HG02870 (cell line): ENCODE measurements at regions not wholly inside any gene's neighbourhood (a gene's known extent, or its start where the extent isn't known, plus 50 kb on each side); places are given as distances from the start of the nearest gene placed in this dataset.
"Not testable (repeated sequence)": the region's sequence is repeated elsewhere in the genome, so short reads cannot be mapped to it uniquely, and the experiment has no call there.

Experiments used
- ATAC-seq: cut with Tn5 transposase; IDR thresholded peaks from one replicate; pipeline ENCODE4 v1.9.1; 2021; ENCODE audit warnings: mild to moderate bottlenecking, moderate library complexity; ENCODE audit not compliant: unreplicated experiment

DNA sequence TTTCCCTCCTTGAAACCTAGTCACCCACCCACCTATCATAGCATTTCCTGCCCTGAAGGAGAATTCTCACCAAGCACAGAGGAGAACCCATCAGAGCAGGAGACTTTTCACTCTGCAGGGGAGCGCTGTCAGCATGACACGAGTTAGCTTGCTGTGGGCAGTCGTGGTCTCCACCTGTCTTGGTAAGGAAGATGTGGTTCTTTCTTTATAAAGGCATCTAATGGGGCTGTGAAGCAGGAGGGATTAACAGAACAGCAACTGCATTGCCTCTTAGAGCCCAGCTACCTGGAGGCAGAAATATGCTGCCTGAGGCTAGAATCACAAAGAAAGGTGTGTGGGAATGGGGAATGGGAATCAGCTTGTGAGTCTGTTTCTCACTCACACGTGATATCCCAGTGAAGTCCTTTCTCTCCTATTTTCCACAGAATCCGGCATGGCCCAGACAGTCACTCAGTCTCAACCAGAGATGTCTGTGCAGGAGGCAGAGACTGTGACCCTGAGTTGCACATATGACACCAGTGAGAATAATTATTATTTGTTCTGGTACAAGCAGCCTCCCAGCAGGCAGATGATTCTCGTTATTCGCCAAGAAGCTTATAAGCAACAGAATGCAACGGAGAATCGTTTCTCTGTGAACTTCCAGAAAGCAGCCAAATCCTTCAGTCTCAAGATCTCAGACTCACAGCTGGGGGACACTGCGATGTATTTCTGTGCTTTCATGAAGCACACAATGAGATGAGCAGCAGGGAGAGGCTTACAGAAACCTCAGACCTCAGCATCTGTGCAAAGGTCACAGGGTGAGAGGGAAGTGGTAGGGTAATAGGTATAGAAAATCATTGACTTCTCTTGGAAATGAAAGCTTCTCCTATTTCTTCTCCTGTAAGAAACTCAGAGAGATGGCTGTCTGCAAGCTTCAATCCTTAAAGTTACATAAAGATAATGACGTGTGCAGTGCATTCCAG lies 316.9 kb downstream of the DAD1 start:
- no peak for ATAC-seq

DNA sequence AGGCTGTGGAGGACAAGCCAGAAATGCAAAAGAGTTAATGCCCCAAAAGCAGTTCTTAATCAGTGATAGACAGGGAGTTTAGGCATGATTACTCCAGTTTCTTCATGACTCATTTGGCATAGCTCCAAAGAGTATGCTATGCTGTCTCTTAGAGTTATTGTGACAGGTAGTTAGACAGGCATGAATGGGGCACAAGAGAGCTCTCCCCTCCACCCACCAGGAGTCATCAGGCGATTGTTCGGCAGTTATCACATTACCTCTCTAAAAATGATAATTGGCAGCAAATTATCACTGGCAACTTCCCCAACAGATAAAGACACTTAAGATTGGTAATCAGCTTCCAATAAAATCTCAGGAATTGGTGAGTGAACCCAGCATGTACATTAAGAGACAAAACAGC lies 320.1 kb downstream of the DAD1 start:
- ATAC-seq: no peak

DNA sequence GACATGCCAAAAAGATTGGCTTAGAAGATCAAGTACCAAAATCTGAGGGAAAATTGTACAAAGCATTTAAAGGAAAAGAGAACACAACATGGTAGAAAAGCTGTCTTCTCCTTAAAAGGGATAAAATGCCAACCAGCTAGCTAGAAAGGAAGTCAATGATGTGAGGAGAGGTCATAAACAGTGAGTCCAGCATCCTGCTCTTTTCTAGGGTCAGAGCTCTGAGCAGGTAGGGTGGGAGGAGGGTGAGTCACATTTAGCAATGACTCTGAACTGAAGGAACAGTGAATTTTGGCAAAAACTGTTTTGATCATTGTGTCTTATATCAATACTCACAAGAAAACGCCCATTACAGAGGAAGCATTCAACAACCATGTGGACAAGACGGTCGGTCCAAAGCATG lies 322.3 kb downstream of the DAD1 start:
- ATAC-seq: no peak

DNA sequence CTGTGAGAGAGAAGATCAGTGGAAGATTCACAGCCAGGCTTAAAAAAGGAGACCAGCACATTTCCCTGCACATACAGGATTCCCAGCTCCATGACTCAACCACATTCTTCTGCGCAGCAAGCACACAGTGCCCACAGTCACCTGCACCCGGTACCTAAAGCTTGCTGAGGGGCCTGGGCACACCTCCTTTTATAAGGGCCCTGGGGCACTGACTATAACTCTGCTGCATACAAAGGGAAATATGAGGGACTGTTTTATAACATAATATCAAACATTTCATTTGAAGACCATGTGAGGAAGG lies 322.9 kb downstream of the DAD1 start:
- no peak for ATAC-seq

DNA sequence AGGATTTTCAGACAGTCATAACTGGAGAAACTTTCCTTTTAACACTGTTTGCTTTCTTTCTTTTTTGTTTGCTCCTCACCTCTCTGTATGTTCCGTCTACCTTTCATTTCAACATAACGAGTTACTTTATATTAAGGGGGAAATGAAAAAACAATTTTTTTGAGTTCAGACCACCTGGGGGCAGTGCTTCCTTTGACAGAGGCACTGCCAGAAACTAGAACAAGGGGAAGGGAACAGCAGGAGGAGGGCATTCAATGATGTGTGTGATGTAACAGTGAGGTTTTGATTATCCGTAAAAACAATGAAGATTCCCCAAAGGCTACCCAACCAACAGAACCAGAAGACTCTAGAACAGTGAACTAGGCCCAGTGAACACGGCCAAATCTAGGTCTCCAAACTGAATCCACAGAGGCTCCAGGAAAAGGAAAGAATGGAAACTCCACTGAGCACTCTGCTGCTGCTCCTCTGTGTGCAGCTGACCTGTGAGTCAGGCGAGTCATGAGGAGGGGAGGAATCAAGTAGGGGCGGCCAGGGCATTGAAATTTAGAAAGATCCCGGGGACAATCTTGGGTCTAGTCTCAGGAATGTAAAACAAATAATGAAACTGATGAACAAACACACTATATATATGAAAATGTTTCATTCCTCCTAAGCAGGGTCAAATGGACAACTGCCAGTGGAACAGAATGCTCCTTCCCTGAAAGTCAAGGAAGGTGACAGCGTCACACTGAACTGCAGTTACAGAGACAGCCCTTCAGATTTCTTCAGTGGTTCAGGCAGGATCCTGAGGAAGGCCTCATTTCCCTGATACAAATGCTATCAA lies 323.5 kb downstream of the DAD1 start:
- no peak for ATAC-seq

DNA sequence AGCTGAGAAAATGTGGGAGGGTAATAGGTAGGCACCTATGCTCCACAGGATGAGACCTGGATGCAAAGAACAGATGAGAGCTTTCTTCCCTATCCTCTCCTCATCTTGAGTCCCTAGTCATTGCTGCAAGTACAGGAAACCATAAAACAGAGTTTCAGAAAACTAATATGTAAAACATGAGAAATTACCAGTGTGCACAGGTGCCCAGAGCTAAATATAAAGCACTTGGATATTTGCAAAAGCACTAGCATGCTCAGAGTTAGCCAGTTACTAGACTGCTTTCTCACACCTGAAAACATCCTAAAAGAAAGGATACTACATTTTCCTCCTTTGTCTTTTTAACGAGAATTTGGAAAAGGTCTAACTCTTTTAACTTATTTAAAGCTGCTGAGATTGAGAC lies 324.3 kb downstream of the DAD1 start:
- peak; percentile 66 for ATAC-seq

DNA sequence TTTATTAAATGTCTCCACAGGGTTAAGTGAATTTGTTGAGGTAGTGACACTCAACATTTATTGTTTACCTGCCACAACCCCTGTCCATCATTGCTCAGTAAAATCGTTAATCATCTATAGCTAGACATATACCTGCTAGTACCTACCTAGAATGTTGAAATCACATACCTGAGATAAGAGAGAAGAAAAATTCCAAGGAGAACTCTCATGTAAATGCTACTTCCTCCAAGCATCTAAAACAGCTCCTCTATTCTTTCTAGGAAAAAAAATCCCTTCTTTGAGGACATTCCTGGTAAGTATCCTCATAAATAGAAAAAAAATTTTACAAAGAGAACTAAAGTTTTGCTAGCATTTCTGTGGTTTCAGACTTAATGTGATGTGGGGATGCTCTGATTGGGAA lies 325.1 kb downstream of the DAD1 start:
- no peak for ATAC-seq

DNA sequence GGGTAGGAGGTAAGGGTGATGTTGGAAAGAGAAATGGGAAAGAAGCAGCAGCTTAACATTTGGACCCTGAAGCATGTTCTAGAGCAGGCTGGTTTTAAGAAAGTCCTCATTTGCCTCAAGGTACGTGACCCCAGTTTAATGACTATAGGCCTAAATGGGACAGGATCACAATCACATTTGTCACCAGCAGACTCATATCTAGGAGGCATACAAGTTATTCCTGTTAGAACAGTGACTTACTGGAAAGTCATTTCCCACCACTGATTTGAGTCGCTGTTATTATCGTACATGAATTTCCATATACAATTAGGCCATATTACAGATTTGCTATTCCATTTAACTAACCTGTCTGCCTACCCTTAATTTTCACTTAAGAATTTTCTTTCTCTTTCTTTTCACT lies 326.1 kb downstream of the DAD1 start:
- no peak for ATAC-seq

DNA sequence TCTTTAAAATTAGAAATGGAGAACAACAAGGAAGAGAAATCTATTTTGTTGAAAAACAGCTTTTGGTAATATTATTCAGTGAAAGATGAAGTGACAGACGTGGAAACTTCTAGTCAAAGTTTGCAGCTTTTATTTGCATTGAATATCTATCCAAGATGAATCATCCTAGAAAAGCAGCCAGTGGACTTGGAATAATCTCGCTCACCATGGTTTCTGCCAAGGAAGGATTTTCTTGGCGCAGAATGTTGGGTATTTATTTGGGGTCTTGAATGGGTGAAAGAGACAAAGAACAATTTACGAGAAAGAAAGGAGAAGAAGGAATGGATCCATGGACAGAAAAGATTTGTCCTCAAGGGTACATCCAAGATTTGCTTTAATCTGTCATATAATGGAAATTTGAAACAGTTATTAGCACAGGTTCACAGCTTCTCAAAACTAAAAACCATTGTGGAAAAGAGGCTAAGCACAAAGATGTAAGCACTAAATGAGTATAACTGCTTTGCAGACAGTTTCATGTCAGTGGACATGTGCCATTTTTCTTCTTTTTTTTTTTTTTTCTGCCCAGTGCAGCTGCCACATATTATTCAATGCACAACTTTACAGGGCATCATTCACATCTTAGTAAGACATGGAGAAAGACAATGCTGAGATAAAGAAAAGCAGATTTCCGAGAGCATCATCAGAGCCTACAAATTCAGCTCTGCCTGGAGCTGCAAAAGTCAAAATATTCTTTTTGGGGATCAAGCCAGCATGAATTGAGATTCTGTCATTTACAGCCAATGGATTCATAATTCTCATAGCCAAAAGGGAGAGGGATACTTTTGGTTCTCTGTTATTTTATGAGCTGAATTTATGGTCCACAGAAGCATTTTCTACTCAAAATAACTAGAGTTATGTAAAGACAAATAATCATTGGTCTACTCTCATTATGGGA lies 333.7 kb downstream of the DAD1 start:
- ATAC-seq: no peak

DNA sequence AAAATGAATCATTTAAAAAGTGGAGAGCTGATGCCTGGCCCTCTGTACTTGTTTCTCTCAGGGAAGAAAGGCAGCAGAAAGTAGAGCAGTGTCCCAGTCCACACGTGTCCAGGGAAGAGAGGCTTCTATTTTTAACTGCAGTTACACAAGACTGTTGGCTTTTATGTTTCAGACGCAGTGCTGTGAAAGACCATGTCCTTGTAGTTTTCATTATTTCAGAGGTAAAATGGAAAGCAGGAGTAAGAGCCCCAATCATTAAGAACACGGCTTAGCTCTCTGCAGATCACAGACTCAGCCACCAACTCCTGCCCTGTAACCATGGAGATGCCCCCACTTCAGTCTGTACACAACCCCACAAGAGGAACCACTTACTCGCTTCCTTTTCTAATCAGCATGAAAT lies 336.3 kb downstream of the DAD1 start:
- no peak for ATAC-seq

DNA sequence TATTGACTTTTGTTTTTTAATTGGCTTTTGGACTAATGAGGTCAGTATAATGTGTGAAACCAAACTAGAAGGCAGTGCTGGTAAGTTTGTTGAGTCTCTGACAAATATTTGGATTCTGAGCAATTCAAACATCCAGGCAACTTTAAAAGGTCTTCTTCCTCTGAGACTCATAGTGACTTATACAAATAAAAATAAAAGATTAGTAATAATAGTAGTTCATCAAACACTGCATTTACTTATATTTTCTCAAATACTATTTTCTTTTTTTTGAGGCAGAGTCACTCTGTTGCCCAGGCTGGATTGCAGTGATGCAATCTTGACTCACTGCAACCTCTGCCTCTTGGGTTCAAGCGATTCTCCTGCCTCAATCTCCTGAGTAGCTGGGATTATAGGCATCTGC lies 337.9 kb downstream of the DAD1 start:
- no peak for ATAC-seq

DNA sequence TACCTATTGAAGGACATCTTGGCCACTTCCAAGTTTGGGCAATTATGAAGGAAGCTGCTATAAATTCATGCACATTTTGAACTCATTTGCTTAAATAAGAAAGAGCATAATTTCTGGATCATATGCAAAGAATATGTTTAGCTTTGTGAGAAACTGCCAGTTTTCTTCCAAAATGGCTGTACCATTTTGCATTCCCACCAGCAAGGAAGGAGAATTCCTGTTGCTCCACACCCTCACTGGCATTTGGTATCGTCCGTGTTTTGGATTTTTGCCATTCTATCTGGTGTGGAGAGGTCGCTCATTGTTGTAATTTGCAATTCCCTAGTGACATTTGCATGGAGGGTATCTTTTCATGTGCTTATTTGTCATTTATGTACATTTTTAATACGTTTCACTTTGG lies 339.3 kb downstream of the DAD1 start:
- ATAC-seq: no peak

DNA sequence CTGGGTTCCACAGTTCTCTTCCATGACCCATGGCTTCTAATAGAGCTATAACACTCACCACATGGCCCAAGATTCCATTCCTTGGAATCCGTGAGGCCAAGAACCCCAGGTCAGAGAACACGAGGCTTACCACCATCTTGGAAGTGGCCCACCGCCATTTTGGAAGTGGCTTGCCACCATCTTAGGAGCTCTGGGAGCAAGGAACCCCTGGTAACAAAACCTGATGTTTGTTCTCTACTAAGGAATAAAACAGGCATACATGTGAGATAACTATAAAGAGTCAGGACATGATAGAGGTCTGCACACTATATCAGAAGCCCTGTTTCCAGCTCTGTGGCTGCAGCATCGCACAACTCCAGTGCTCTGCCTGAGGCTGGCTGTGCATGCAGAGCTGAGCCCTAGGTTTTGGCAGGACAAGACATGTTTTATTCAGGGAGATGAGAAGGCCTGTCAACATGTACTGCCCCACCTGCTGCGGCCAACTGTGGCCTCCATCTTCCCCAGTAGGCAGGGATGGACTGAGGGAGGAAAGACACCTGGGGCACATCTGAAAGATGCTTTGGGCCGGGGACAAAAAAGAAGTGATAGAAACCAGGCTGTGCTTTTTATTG lies 344.9 kb downstream of the DAD1 start:
- ATAC-seq: no peak

DNA sequence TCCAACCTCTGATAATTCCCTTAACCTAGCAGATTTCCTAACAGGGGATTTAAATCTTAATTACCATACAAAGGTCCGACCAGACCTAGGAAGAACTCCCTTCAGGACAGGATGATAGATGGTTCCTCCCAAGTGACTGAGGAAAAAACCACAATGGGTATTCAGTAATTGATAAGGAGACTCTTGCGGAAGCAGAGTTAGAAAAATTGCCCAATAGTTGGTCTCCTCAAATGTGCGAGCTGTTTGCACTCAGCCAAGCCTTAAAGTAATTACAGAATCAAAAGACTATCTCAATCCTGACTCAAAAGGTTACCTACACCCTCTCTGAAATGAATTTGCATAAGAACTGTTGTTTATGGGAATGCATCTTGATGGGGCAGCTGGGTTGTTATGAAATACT lies 350.7 kb downstream of the DAD1 start:
- not testable (repeated sequence) for ATAC-seq

DNA sequence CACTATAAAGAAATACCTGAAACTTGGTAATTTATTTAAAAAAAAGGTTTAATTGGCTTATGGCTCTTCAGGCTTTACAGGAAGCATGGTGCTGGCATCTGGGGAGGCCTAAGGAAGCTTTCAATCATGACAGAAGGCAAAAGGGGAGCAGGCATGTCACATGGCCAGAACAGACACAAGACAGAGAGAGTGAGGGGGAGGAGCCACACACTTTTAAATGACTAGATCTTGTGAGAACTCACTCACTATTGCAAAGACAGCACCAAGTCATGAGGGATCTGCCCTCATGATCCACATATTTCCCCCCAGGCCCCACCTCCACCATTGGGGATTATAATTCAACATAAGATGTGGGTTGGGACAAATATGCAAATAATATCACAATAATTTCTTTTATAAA lies 355.6 kb downstream of the DAD1 start:
- ATAC-seq: no peak

DNA sequence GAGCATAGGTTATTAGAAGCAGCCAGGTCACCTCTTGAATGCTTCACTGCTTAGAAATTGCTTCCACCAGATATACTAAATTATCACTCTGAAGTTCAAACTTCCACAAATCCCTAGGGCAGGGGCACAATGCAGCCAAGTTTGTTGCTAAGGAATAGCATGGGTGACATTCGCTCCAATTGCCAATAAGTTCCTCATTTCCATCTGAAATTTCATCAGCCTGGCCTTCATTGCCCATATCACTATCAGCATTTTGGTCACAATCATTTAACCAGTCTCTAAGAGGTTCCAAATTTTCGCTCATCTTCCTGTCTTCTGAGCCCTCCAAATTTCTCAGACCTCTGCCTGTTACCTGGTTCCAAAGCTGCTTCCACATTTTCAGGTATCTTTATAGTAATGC lies 356.1 kb downstream of the DAD1 start:
- no peak for ATAC-seq

DNA sequence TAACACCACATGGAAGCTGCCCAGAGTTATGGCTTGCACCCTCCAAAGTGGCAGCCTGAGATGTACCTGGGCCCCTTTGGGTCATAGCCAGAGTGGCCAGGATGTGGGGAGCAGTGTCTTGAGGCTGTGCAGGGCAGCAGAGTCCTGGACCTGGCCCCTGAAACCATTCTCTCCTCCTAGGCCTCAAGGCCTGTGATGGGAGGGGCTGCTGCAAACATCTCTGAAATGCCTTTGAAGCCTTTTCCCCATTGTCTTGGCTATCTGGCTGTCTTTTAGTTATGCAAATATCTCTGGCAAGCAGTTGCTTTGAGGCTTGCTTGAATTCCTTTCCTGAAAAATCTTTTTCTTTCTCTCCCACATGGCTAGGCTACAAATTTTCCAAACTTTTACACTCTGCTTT lies 356.5 kb downstream of the DAD1 start:
- ATAC-seq: no peak

DNA sequence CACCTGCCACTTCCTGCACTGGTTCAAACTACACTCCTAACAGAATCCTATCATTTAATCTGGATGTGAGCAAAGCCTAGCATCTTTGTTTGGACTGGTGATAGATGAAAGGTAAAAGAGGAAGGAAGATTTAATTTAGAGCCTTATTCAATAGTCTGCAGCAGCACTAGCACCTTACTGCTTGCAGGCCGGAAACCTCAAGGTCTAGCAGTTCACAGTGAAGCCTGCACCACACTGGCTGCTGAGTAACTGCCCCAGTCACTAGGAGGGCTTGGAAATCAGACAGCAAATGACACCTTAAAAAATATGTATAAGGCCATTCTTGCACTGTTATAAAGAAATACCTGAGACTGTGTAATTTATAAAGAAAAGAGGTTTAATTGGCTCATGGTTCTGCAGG lies 358.0 kb downstream of the DAD1 start:
- ATAC-seq: peak; percentile 69

DNA sequence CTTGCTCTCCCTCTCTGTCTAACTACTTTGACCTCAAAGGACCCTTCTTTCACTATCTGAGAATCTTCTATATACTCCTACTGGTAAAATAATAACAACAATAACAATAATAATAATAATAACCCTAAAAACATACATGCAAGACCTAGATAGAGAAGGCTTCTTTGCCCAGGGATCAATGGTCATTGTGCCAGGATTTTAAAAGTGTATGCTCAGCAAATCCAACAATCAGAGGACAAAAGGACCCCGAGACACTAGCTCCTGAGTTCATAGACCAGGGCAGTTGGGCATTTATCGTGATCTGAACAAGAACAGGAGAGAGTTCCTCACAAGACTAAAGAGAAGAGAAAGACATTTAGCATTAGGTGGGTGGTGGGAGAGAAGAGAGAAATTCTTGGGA lies 358.5 kb downstream of the DAD1 start:
- no peak for ATAC-seq

DNA sequence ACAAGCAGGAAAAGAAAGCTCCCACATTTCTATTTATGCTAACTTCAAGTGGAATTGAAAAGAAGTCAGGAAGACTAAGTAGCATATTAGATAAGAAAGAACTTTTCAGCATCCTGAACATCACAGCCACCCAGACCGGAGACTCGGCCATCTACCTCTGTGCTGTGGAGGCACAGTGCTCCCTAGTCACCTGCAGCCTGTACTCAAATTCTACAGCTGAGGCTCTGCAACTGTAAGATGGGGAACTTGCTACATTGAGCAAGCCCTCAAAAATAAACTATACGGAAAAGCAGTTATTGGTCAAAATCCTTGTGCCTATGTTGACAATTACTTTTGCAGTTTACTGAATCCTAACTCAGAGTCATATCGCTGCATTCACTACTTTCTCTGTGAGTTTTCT lies 361.9 kb downstream of the DAD1 start:
- ATAC-seq: no peak

DNA sequence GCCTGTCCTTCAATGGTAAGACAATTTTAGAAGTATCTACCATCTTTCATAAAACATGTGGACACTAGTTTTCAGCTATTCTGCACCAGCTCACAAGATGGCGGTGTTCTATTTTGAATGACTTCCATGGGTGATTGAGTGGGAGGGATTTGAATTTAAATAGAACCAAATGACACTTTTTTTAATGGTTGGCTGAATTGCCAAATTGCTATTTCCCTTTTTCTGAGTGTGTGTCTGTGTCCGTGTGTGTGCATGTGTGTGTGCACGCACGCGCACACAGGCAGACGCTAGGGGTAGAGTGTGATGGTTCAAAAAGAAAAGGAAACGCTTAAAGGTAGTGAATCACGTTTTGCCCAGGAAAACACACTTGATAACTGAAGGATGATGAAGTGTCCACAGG lies 362.6 kb downstream of the DAD1 start:
- no peak for ATAC-seq
